Neural progenitor cell (in vitro differentiated cells): ENCODE measurements at regions not wholly inside any gene's neighbourhood (a gene's known extent, or its start where the extent isn't known, plus 50 kb on each side); places are given as distances from the start of the nearest gene placed in this dataset.

Source experiments
- DNase-seq: peaks from one replicate; pipeline ENCODE4 v3.0.0-alpha.2; 2016; ENCODE audit warnings: low spot score
- H2AFZ ChIP-seq: fragments of 200-600 bp; sonication (generic); replicated peaks from 2 replicates; pipeline ENCODE4 v1.6.1; 2016; ENCODE audit warnings: antibody characterized with exemption
- H3F3A ChIP-seq: fragments of 200-600 bp; sonication (generic); 2 replicates; pipeline ENCODE4 v1.6.1; 2016; ENCODE audit warnings: antibody characterized with exemption, low read depth
- H3K27ac ChIP-seq: fragments of 200-600 bp; sonication (generic); 2 replicates; pipeline ENCODE4 v1.5.1; 2016; ENCODE audit warnings: mild to moderate bottlenecking
- H3K27me3 ChIP-seq: fragments of 200-600 bp; sonication (generic); 2 replicates; pipeline ENCODE4 v1.6.1; 2016; ENCODE audit warnings: mild to moderate bottlenecking, moderate library complexity
- H3K36me3 ChIP-seq: fragments of 200-600 bp; sonication (generic); 2 replicates; pipeline ENCODE4 v1.5.1; 2016
- H3K4me1 ChIP-seq: fragments of 200-600 bp; sonication (generic); 2 replicates; pipeline ENCODE4 v1.6.1; 2016; ENCODE audit warnings: mixed run types
- H3K4me2 ChIP-seq: fragments of 200-600 bp; sonication (generic); 2 replicates; pipeline ENCODE4 v1.6.1; 2016
- H3K4me3 ChIP-seq: fragments of 200-600 bp; sonication (generic); 2 replicates; pipeline ENCODE4 v1.5.1; 2016
- H3K79me2 ChIP-seq: fragments of 200-600 bp; sonication (generic); 2 replicates; pipeline ENCODE4 v1.6.1; 2016; ENCODE audit warnings: low read depth
- H3K9ac ChIP-seq: fragments of 200-600 bp; sonication (generic); 2 replicates; pipeline ENCODE4 v1.6.1; 2016
- H3K9me3 ChIP-seq: fragments of 200-600 bp; sonication (generic); 2 replicates; pipeline ENCODE4 v1.5.1; 2016; ENCODE audit warnings: low read depth
- H4K20me1 ChIP-seq: fragments of 200-600 bp; sonication (generic); 2 replicates; pipeline ENCODE4 v1.6.1; 2016; ENCODE audit warnings: low read depth
- H3K27ac Mint-ChIP-seq: 3 replicates; pipeline ENCODE4 v1.8.0; 2021; ENCODE audit warnings: mixed read lengths
- H3K27me3 Mint-ChIP-seq: 2 replicates; pipeline ENCODE4 v1.8.0; 2022; ENCODE audit warnings: low read depth, mild to moderate bottlenecking, inconsistent platforms, moderate library complexity, mixed read lengths; ENCODE audit not compliant: insufficient read depth
- H3K36me3 Mint-ChIP-seq: 3 replicates; pipeline ENCODE4 v1.8.0; 2021; ENCODE audit warnings: mixed read lengths
- H3K4me1 Mint-ChIP-seq: 3 replicates; pipeline ENCODE4 v1.8.0; 2021; ENCODE audit warnings: mixed read lengths
- H3K4me3 Mint-ChIP-seq: 3 replicates; pipeline ENCODE4 v1.8.0; 2021; ENCODE audit warnings: mild to moderate bottlenecking, moderate library complexity, mixed read lengths
- H3K9me3 Mint-ChIP-seq: 3 replicates; pipeline ENCODE4 v1.8.0; 2020; ENCODE audit warnings: mixed read lengths
- CTCF ChIP-seq: fragments of 200-600 bp; sonication (generic); IDR thresholded peaks from 2 replicates; pipeline ENCODE4 v1.5.1; 2017; ENCODE audit warnings: antibody characterized with exemption, mild to moderate bottlenecking
- EZH2 ChIP-seq: fragments of 200-600 bp; sonication (generic); IDR thresholded peaks from 2 replicates; pipeline ENCODE4 v1.6.1; 2017; ENCODE audit warnings: antibody characterized with exemption, mild to moderate bottlenecking, moderate library complexity
- EZH2phosphoT487 ChIP-seq: fragments of 200-600 bp; sonication (generic); IDR thresholded peaks from 2 replicates; pipeline ENCODE4 v1.6.1; 2017; ENCODE audit warnings: antibody characterized with exemption

GRCh38 chr10:15462253-15462897 lies 91.3 kb upstream of the FAM171A1 start:
- no peak overlapping the region for H2AFZ ChIP-seq
- Mint-ChIP-seq H3K27me3 (peaks cover 14% of the 10 kb centered on the region), H3K36me3 (peaks cover 4% of the 10 kb centered on the region), H3K4me1 (peaks cover 9% of the 10 kb centered on the region), H3K9me3 (peaks cover 32% of the 10 kb centered on the region), H3K27ac (no peak overlapping the region), H3K4me3 (no peak overlapping the region)
- H3K27ac ChIP-seq = no peak overlapping the region
- H3K4me2 ChIP-seq = no peak overlapping the region
- DNase-seq = no peak
- no peaks in the 10 kb centered on the region for H3K36me3 ChIP-seq
- no peaks in the 10 kb centered on the region for H3F3A ChIP-seq
- TF ChIP-seq EZH2phosphoT487 (no peak), EZH2 (no peak), CTCF (no peak)
- no peak overlapping the region for H3K9ac ChIP-seq
- H3K79me2 ChIP-seq = no peaks in the 10 kb centered on the region
- H4K20me1 ChIP-seq = no peaks in the 10 kb centered on the region
- H3K27me3 ChIP-seq = peaks cover 52% of the 10 kb centered on the region
- no peak overlapping the region for H3K4me3 ChIP-seq
- no peaks in the 10 kb centered on the region for H3K9me3 ChIP-seq
- peaks cover 18% of the 10 kb centered on the region for H3K4me1 ChIP-seq

- Histone ChIP-seq H3K4me1 (peaks cover 18% of the 10 kb centered on the region), H3K27ac (no peak overlapping the region), H3K9me3 (no peaks in the 10 kb centered on the region), H3K27me3 (peaks cover 44% of the 10 kb centered on the region), H3F3A (no peaks in the 10 kb centered on the region), H2AFZ (no peak overlapping the region), H4K20me1 (no peaks in the 10 kb centered on the region), H3K4me3 (no peak overlapping the region), H3K79me2 (no peaks in the 10 kb centered on the region), H3K36me3 (no peaks in the 10 kb centered on the region), H3K4me2 (no peak overlapping the region), H3K9ac (no peak overlapping the region)
- Mint-ChIP-seq H3K9me3 (peaks cover 33% of the 10 kb centered on the region), H3K36me3 (peaks cover 4% of the 10 kb centered on the region), H3K4me1 (peaks cover 9% of the 10 kb centered on the region), H3K27me3 (peaks cover 12% of the 10 kb centered on the region), H3K4me3 (no peak overlapping the region), H3K27ac (no peak overlapping the region)
- TF ChIP-seq EZH2phosphoT487 (no peak), EZH2 (no peak), CTCF (no peak)
- no peak for DNase-seq
Observed at GRCh38 chr10:15461353-15462108, 90.4 kb upstream of the FAM171A1 start.

DNA sequence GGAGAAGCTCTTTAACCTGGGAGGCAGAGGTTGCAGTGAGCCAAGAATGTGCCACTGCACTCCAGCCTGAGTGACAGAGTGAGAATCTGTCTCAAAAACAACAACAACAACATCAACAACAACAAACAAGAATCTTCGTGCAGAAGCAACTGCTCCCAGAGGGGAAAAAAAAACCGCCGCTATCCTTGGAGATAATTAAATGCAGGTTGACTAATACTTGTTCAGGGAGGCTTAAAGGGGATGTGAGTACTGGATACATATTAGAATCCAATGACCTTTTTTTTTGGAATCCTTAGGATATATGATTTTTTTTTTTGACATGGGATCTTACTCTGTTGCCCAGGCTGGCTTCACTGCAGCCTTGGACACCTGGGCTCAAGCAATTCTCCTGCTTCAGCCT lies 89.6 kb upstream of the FAM171A1 start:
- Histone ChIP-seq H2AFZ (no peak overlapping the region), H3K36me3 (no peaks in the 10 kb centered on the region), H3K27me3 (peaks cover 35% of the 10 kb centered on the region), H3K9me3 (no peaks in the 10 kb centered on the region), H3K9ac (no peak overlapping the region), H4K20me1 (no peaks in the 10 kb centered on the region), H3K4me1 (peaks cover 18% of the 10 kb centered on the region), H3K79me2 (no peaks in the 10 kb centered on the region), H3K4me3 (no peak overlapping the region), H3K27ac (no peak overlapping the region), H3K4me2 (no peak overlapping the region), H3F3A (no peaks in the 10 kb centered on the region)
- TF ChIP-seq EZH2 (no peak), CTCF (no peak)
- Mint-ChIP-seq H3K4me3 (no peak overlapping the region), H3K4me1 (peaks cover 9% of the 10 kb centered on the region), H3K36me3 (peaks cover 4% of the 10 kb centered on the region), H3K27me3 (peaks cover 12% of the 10 kb centered on the region), H3K27ac (no peak overlapping the region), H3K9me3 (peaks cover 30% of the 10 kb centered on the region)
- DNase-seq = no peak
